AG09309 (cell line): ENCODE measurements at regions not wholly inside any gene's neighbourhood (a gene's known extent, or its start where the extent isn't known, plus 50 kb on each side); places are given as distances from the start of the nearest gene placed in this dataset.
A peak's percentile ranks its signal among the peaks of the same experiment; 100 is the strongest.
"Not testable (repeated sequence)": the region's sequence is repeated elsewhere in the genome, so short reads cannot be mapped to it uniquely, and the experiment has no call there.

Source experiments
- DNase-seq: peaks from one replicate; pipeline ENCODE4 v3.0.0-alpha.2; 2010; ENCODE audit warnings: low read depth
- H3K4me3 ChIP-seq: 2 replicates; pipeline ENCODE4 v1.5.1; 2011; ENCODE audit warnings: mild to moderate bottlenecking, low read depth, low read length, moderate library complexity; ENCODE audit not compliant: control insufficient read depth
- CTCF ChIP-seq: IDR thresholded peaks from 2 replicates; pipeline ENCODE4 v1.5.1; 2011; ENCODE audit warnings: mild to moderate bottlenecking, low read depth, low read length, inconsistent platforms; ENCODE audit not compliant: insufficient read depth, control insufficient read depth; ENCODE audit errors: missing control alignments

- H3K4me3 ChIP-seq, result no peak overlapping the region
- TF ChIP-seq CTCF, result no peak
- DNase-seq, result no peak
Observed at GRCh38 chr4:137896221-137896737, 345.9 kb downstream of the SLC7A11 start.

- DNase-seq, H3K4me3 ChIP-seq: not testable (repeated sequence)
Observed at GRCh38 chr4:137895515-137895914, 346.6 kb downstream of the SLC7A11 start.

GRCh38 chr4:137892134-137892533 is 350.0 kb downstream of the SLC7A11 start:
- TF ChIP-seq CTCF, result no peak
- no peak overlapping the region for H3K4me3 ChIP-seq
- DNase-seq, result peak; percentile 42

- no peak overlapping the region for H3K4me3 ChIP-seq
- no peak for DNase-seq
- no peak for TF ChIP-seq CTCF
Observed at GRCh38 chr4:137890812-137891211, 351.3 kb downstream of the SLC7A11 start.

- no peak for DNase-seq
- TF ChIP-seq CTCF, result no peak
- H3K4me3 ChIP-seq, result no peak overlapping the region
Observed at GRCh38 chr4:137881641-137882040, 349.3 kb upstream of the PCDH18 start.

GRCh38 chr4:137868067-137868466 is 335.8 kb upstream of the PCDH18 start:
- not testable (repeated sequence) for DNase-seq, H3K4me3 ChIP-seq

GRCh38 chr4:137866671-137867070 is 334.4 kb upstream of the PCDH18 start:
- TF ChIP-seq CTCF, result no peak
- H3K4me3 ChIP-seq, result no peak overlapping the region
- DNase-seq, result no peak

- peak; percentile 2 for DNase-seq
- no peak overlapping the region for H3K4me3 ChIP-seq
- peak; percentile 35 for TF ChIP-seq CTCF
Observed at GRCh38 chr4:137861682-137862081, 329.4 kb upstream of the PCDH18 start.
